ENCODE measurements at regions not wholly inside any gene's neighbourhood (a gene's known extent, or its start where the extent isn't known, plus 50 kb on each side); places are given as distances from the start of the nearest gene placed in this dataset.

DNA sequence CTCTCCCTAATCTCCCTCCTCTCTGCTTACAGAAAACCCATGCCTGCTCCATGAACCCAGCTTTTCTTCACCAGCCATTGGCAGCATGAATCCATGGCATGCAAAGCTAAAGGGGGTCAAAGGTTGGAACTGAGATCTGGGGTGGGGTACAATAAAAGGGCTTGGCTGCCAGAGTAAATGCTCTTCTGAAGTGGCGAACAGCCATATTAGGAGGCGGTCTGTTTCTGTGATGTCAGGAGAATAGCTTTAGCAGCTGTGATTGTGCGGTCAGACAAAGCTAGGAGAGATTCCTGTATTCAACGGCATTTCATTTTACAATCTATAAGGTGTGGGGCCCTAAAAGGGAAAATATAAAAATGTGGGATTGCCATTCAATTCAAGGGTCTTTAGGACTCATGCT lies 71.7 kb upstream of the TMPRSS2 start:
- TF ChIP-seq, protein P1, sequence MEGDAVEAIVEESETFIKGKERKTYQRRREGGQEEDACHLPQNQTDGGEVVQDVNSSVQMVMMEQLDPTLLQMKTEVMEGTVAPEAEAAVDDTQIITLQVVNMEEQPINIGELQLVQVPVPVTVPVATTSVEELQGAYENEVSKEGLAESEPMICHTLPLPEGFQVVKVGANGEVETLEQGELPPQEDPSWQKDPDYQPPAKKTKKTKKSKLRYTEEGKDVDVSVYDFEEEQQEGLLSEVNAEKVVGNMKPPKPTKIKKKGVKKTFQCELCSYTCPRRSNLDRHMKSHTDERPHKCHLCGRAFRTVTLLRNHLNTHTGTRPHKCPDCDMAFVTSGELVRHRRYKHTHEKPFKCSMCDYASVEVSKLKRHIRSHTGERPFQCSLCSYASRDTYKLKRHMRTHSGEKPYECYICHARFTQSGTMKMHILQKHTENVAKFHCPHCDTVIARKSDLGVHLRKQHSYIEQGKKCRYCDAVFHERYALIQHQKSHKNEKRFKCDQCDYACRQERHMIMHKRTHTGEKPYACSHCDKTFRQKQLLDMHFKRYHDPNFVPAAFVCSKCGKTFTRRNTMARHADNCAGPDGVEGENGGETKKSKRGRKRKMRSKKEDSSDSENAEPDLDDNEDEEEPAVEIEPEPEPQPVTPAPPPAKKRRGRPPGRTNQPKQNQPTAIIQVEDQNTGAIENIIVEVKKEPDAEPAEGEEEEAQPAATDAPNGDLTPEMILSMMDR (IDR thresholded peaks at IDR 0.05) = no peak
- no peak for TF ChIP-seq POLR2A (IDR thresholded peaks at IDR 0.05)
